ENCODE measurements at regions not wholly inside any gene's neighbourhood (a gene's known extent, or its start where the extent isn't known, plus 50 kb on each side); places are given as distances from the start of the nearest gene placed in this dataset.

- Histone ChIP-seq H3K27ac (no peak overlapping the region), H3K9me3 (no peaks in the 10 kb centered on the region), H3K4me3 (no peak overlapping the region), H3K4me2 (no peak overlapping the region), H3K4me1 (no peaks in the 10 kb centered on the region)
- no peak for FAIRE-seq
- ChIA-PET CTCF (no interaction called here), POLR2A (no interaction called here)
- no peak for ATAC-seq
- no peak for DNase-seq (ENCODE audit: low read depth in 1 of 2, low spot score in 1 of 2)
- TF ChIP-seq ELK1 (IDR thresholded peaks at IDR 0.05; ENCODE audit: low read depth, low read length): no peak
- TF ChIP-seq ZC3H11A (IDR thresholded peaks at IDR 0.05): no peak
- 54% methylated on average over 3 of the region's 3 CpGs for WGBS (ENCODE audit: missing lambda C conversion rate)
Observed at GRCh38 chr2:172328103-172328841, 99.1 kb upstream of the ITGA6 start.

- Histone ChIP-seq H3K4me2 (no peak overlapping the region), H3K4me3 (no peak overlapping the region), H3K4me1 (no peaks in the 10 kb centered on the region), H3K9me3 (no peaks in the 10 kb centered on the region), H3K27ac (no peak overlapping the region)
- CTCF ChIA-PET: interaction anchor here (0.9 kb wide), 1 partner anchor 8 kb away, joined by 3 read pairs; no protein-coding TSS in a partner anchor
- no peak for FAIRE-seq
- DNase-seq (ENCODE audit: low read depth in 1 of 2, low spot score in 1 of 2): no peak
- no peak for ATAC-seq
- TF ChIP-seq MAFK (IDR thresholded peaks at IDR 0.05; ENCODE audit: partially characterized antibody) (no peak), E2F6 (IDR thresholded peaks at IDR 0.05; ENCODE audit: borderline replicate concordance, low read depth) (no peak)
- POLR2A ChIA-PET: no interaction called here
- WGBS (ENCODE audit: missing lambda C conversion rate): 20% methylated on average over 2 of the region's 2 CpGs
Observed at GRCh38 chr2:172329416-172329773, 98.0 kb upstream of the ITGA6 start.

- Histone ChIP-seq H3K4me3 (no peak overlapping the region), H3K4me1 (no peaks in the 10 kb centered on the region), H3K27ac (no peak overlapping the region), H3K9me3 (no peaks in the 10 kb centered on the region), H3K4me2 (no peak overlapping the region)
- 66% methylated on average over 13 of the region's 14 CpGs for WGBS (ENCODE audit: missing lambda C conversion rate)
- CTCF ChIA-PET: interaction anchor here (0.9 kb wide), 1 partner anchor 7 kb away, joined by 3 read pairs; no protein-coding TSS in a partner anchor
- ATAC-seq: no peak
- FAIRE-seq: no peak
- POLR2A ChIA-PET: no interaction called here
- no peak for DNase-seq (ENCODE audit: low read depth in 1 of 2, low spot score in 1 of 2)
- TF ChIP-seq POLR2A (IDR thresholded peaks at IDR 0.05; ENCODE audit: low read length): no peak
- no peak for TF ChIP-seq PBX3 (IDR thresholded peaks at IDR 0.05)
- TF ChIP-seq ELK1 (IDR thresholded peaks at IDR 0.05; ENCODE audit: low read depth, low read length): no peak
- no peak for TF ChIP-seq SREBF2 (IDR thresholded peaks at IDR 0.05)
- no peak for TF ChIP-seq TP53 (CRISPR knock-in tag; IDR thresholded peaks at IDR 0.05)
- TF ChIP-seq ATOH8 (CRISPR knock-in tag; IDR thresholded peaks at IDR 0.05; ENCODE audit: low read depth): no peak
- no peak for TF ChIP-seq ESRRA (IDR thresholded peaks at IDR 0.05; ENCODE audit: borderline replicate concordance, low read length)
- TF ChIP-seq REST (IDR thresholded peaks at IDR 0.05): no peak
- TF ChIP-seq JUN (IDR thresholded peaks at IDR 0.05): no peak
- TF ChIP-seq HEYL (CRISPR knock-in tag; IDR thresholded peaks at IDR 0.05): no peak
Observed at GRCh38 chr2:172329774-172330671, 97.4 kb upstream of the ITGA6 start.

Measured in A549 (cell line).